ENCODE measurements at regions not wholly inside any gene's neighbourhood (a gene's known extent, or its start where the extent isn't known, plus 50 kb on each side); places are given as distances from the start of the nearest gene placed in this dataset.

DNA sequence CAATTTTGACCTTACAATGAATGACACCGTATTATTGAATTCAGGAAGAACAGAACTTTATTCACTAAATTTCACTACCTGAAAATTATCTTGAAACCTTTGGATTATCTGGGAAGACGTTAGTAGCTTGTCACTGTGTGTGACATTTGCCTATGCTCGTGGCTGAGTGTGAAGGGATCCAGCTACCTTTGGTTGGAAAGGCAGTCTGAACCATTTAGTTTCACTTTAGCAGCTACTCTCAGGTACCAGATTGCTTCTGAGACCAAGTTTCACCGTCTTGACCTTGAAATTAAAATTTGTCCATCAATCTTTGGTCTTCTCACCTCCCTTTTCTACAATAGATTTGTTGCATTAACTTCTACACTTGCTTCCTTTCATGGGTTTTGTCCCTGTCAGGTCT, 637.5 kb downstream of the MBD2 start:
- 79 to 96% methylated on average over 3 to 4 of the region's 4 CpGs for WGBS, 2 experiments (ENCODE audit: insufficient coverage in 1 of 2, insufficient read length in 1 of 2)
- H3K27ac ChIP-seq (ENCODE audit: low read depth, low read length), result no peak overlapping the region

More for the DNA sequence above, 637.5 kb downstream of the MBD2 start:
- Histone ChIP-seq H3K4me3 (ENCODE audit: low read length) (no peak overlapping the region), H3K27me3 (ENCODE audit: control insufficient read depth, insufficient read depth, low read length, poor library complexity, severe bottlenecking) (no peaks in the 10 kb centered on the region), H3K9ac (ENCODE audit: extremely low read depth, low read length, poor library complexity, severe bottlenecking) (no peak overlapping the region), H3K4me1 (ENCODE audit: control insufficient read depth, insufficient read depth, low read length) (no peaks in the 10 kb centered on the region), H3K9me3 (ENCODE audit: control insufficient read depth, low read length) (no peaks in the 10 kb centered on the region), H3K36me3 (ENCODE audit: control insufficient read depth, insufficient read depth, low read length) (no peaks in the 10 kb centered on the region)
- H3K9me3 Mint-ChIP-seq, result peaks cover 6% of the 10 kb centered on the region
- no peaks in the 10 kb centered on the region for H3K27me3 Mint-ChIP-seq (ENCODE audit: insufficient read depth)
- TF ChIP-seq, protein P1, sequence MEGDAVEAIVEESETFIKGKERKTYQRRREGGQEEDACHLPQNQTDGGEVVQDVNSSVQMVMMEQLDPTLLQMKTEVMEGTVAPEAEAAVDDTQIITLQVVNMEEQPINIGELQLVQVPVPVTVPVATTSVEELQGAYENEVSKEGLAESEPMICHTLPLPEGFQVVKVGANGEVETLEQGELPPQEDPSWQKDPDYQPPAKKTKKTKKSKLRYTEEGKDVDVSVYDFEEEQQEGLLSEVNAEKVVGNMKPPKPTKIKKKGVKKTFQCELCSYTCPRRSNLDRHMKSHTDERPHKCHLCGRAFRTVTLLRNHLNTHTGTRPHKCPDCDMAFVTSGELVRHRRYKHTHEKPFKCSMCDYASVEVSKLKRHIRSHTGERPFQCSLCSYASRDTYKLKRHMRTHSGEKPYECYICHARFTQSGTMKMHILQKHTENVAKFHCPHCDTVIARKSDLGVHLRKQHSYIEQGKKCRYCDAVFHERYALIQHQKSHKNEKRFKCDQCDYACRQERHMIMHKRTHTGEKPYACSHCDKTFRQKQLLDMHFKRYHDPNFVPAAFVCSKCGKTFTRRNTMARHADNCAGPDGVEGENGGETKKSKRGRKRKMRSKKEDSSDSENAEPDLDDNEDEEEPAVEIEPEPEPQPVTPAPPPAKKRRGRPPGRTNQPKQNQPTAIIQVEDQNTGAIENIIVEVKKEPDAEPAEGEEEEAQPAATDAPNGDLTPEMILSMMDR (conservative IDR thresholded peaks at IDR 0.05), result no peak
- no peak for DNase-seq
- no peak overlapping the region for H3K27ac Mint-ChIP-seq
- H3K4me3 Mint-ChIP-seq, result no peak overlapping the region
- no peaks in the 10 kb centered on the region for H3K36me3 Mint-ChIP-seq (ENCODE audit: low read depth)
- no peaks in the 10 kb centered on the region for H3K4me1 Mint-ChIP-seq

All from endodermal cell (in vitro differentiated cells).